Stimulated activated naive CD8-positive, alpha-beta T cell treated with anti-CD3 and anti-CD28 coated beads, Interleukin-15, Interleukin-2, amounts not matched to agents 100 ng/mL and 50 ng/mL, for 24 hours (primary cell): ENCODE measurements at regions not wholly inside any gene's neighbourhood (a gene's known extent, or its start where the extent isn't known, plus 50 kb on each side); places are given as distances from the start of the nearest gene placed in this dataset.
"Not testable (repeated sequence)": the region's sequence is repeated elsewhere in the genome, so short reads cannot be mapped to it uniquely, and the experiment has no call there.

Experiments used
- H3K27ac Mint-ChIP-seq: one replicate; pipeline ENCODE4 v1.8.0; 2021; ENCODE audit warnings: mild to moderate bottlenecking, mixed read lengths
- H3K27me3 Mint-ChIP-seq: one replicate; pipeline ENCODE4 v1.8.0; 2021; ENCODE audit warnings: mixed read lengths
- H3K36me3 Mint-ChIP-seq: one replicate; pipeline ENCODE4 v1.8.0; 2021; ENCODE audit warnings: low read depth, mixed read lengths
- H3K4me1 Mint-ChIP-seq: one replicate; pipeline ENCODE4 v1.8.0; 2021; ENCODE audit warnings: low read depth, mixed read lengths
- H3K4me3 Mint-ChIP-seq: one replicate; pipeline ENCODE4 v1.8.0; 2021; ENCODE audit warnings: mild to moderate bottlenecking, mixed read lengths
- H3K9me3 Mint-ChIP-seq: one replicate; pipeline ENCODE4 v1.8.0; 2021; ENCODE audit warnings: mixed read lengths

GRCh38 chr15:20243486-20244240, 297.9 kb downstream of the GOLGA6L6 start:
- not testable (repeated sequence) for H3K27me3 Mint-ChIP-seq, H3K9me3 Mint-ChIP-seq, H3K4me1 Mint-ChIP-seq, H3K27ac Mint-ChIP-seq, H3K4me3 Mint-ChIP-seq, H3K36me3 Mint-ChIP-seq

- not testable (repeated sequence) for H3K4me3 Mint-ChIP-seq, H3K27me3 Mint-ChIP-seq, H3K36me3 Mint-ChIP-seq, H3K4me1 Mint-ChIP-seq, H3K9me3 Mint-ChIP-seq, H3K27ac Mint-ChIP-seq
Observed at GRCh38 chr15:20240366-20240917, 301.2 kb downstream of the GOLGA6L6 start.

- H3K4me3 Mint-ChIP-seq, H3K9me3 Mint-ChIP-seq, H3K36me3 Mint-ChIP-seq, H3K27ac Mint-ChIP-seq, H3K4me1 Mint-ChIP-seq, H3K27me3 Mint-ChIP-seq: not testable (repeated sequence)
Observed at GRCh38 chr15:20239186-20239585, 302.4 kb downstream of the GOLGA6L6 start.

- H3K27me3 Mint-ChIP-seq, H3K4me1 Mint-ChIP-seq, H3K4me3 Mint-ChIP-seq, H3K9me3 Mint-ChIP-seq, H3K27ac Mint-ChIP-seq, H3K36me3 Mint-ChIP-seq: not testable (repeated sequence)
Observed at GRCh38 chr15:20237256-20238020, 304.2 kb downstream of the GOLGA6L6 start.

GRCh38 chr15:20235728-20236127, 305.9 kb downstream of the GOLGA6L6 start:
- H3K4me1 Mint-ChIP-seq, H3K27me3 Mint-ChIP-seq, H3K27ac Mint-ChIP-seq, H3K36me3 Mint-ChIP-seq, H3K4me3 Mint-ChIP-seq, H3K9me3 Mint-ChIP-seq: not testable (repeated sequence)

- not testable (repeated sequence) for H3K4me1 Mint-ChIP-seq, H3K4me3 Mint-ChIP-seq, H3K27ac Mint-ChIP-seq, H3K27me3 Mint-ChIP-seq, H3K36me3 Mint-ChIP-seq, H3K9me3 Mint-ChIP-seq
Observed at GRCh38 chr15:20234006-20234540, 307.5 kb downstream of the GOLGA6L6 start.

- not testable (repeated sequence) for H3K27me3 Mint-ChIP-seq, H3K36me3 Mint-ChIP-seq, H3K9me3 Mint-ChIP-seq
Observed at GRCh38 chr15:20232457-20232856, 309.1 kb downstream of the GOLGA6L6 start.

GRCh38 chr15:20230656-20231055, 310.9 kb downstream of the GOLGA6L6 start:
- H3K27ac Mint-ChIP-seq, H3K36me3 Mint-ChIP-seq, H3K4me3 Mint-ChIP-seq: not testable (repeated sequence)

More at GRCh38 chr15:20232457-20232856, 309.1 kb downstream of the GOLGA6L6 start:
- H3K4me1 Mint-ChIP-seq, H3K27ac Mint-ChIP-seq, H3K4me3 Mint-ChIP-seq: not testable (repeated sequence)

GRCh38 chr15:20228791-20229190, 312.8 kb downstream of the GOLGA6L6 start:
- not testable (repeated sequence) for H3K4me3 Mint-ChIP-seq, H3K27ac Mint-ChIP-seq, H3K36me3 Mint-ChIP-seq, H3K9me3 Mint-ChIP-seq, H3K27me3 Mint-ChIP-seq, H3K4me1 Mint-ChIP-seq

More at GRCh38 chr15:20230656-20231055, 310.9 kb downstream of the GOLGA6L6 start:
- not testable (repeated sequence) for H3K9me3 Mint-ChIP-seq, H3K4me1 Mint-ChIP-seq, H3K27me3 Mint-ChIP-seq

- H3K27me3 Mint-ChIP-seq, H3K36me3 Mint-ChIP-seq, H3K9me3 Mint-ChIP-seq, H3K4me1 Mint-ChIP-seq, H3K27ac Mint-ChIP-seq, H3K4me3 Mint-ChIP-seq: not testable (repeated sequence)
Observed at GRCh38 chr15:20227119-20227853, 314.3 kb downstream of the GOLGA6L6 start.

GRCh38 chr15:20226531-20226930, 315.1 kb downstream of the GOLGA6L6 start:
- not testable (repeated sequence) for H3K36me3 Mint-ChIP-seq, H3K4me1 Mint-ChIP-seq, H3K27me3 Mint-ChIP-seq, H3K27ac Mint-ChIP-seq, H3K4me3 Mint-ChIP-seq, H3K9me3 Mint-ChIP-seq

GRCh38 chr15:20221063-20221462, 320.5 kb downstream of the GOLGA6L6 start:
- not testable (repeated sequence) for H3K36me3 Mint-ChIP-seq

GRCh38 chr15:20219171-20219570, 322.4 kb downstream of the GOLGA6L6 start:
- H3K27ac Mint-ChIP-seq, H3K4me3 Mint-ChIP-seq, H3K36me3 Mint-ChIP-seq, H3K27me3 Mint-ChIP-seq, H3K9me3 Mint-ChIP-seq, H3K4me1 Mint-ChIP-seq: not testable (repeated sequence)

More at GRCh38 chr15:20221063-20221462, 320.5 kb downstream of the GOLGA6L6 start:
- not testable (repeated sequence) for H3K9me3 Mint-ChIP-seq, H3K27me3 Mint-ChIP-seq, H3K27ac Mint-ChIP-seq, H3K4me3 Mint-ChIP-seq, H3K4me1 Mint-ChIP-seq

GRCh38 chr15:20215700-20216099, 325.9 kb downstream of the GOLGA6L6 start:
- not testable (repeated sequence) for H3K27me3 Mint-ChIP-seq, H3K27ac Mint-ChIP-seq, H3K4me3 Mint-ChIP-seq, H3K9me3 Mint-ChIP-seq, H3K4me1 Mint-ChIP-seq, H3K36me3 Mint-ChIP-seq

- not testable (repeated sequence) for H3K27me3 Mint-ChIP-seq, H3K4me1 Mint-ChIP-seq, H3K4me3 Mint-ChIP-seq, H3K27ac Mint-ChIP-seq, H3K36me3 Mint-ChIP-seq, H3K9me3 Mint-ChIP-seq
Observed at GRCh38 chr15:20214101-20214500, 327.5 kb downstream of the GOLGA6L6 start.
